ENCODE measurements at regions not wholly inside any gene's neighbourhood (a gene's known extent, or its start where the extent isn't known, plus 50 kb on each side); places are given as distances from the start of the nearest gene placed in this dataset.

DNA sequence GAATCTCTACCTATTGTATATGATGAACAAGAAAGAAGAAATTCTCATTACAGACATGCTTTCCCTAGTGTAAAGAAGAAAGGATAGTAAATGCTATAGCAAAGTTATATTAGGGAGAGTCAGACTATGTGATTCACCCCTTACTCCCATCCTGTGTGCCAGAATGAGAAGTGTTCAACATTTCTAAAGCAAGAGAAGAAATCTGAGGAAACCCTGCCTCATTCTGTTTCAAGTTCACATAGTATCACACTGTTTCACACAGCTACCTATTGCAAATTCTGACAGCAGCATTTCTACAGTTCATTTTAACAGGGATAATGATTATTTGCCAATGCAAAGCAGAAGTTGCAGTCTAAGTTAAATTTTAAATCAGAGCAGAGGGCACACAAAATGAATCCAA, 267.2 kb upstream of the TCF21 start:
- H3K36me3 ChIP-seq (ENCODE audit: control insufficient read depth, insufficient read depth, low read length), result no peaks in the 10 kb centered on the region
- no peaks in the 10 kb centered on the region for H3K27me3 ChIP-seq (replicated peaks; ENCODE audit: control insufficient read depth, insufficient read depth, low read length)
- TF ChIP-seq CTCF (IDR thresholded peaks at IDR 0.05; ENCODE audit: insufficient read depth, low read length, poor library complexity, severe bottlenecking), result no peak
- no peak overlapping the region for H3K4me3 ChIP-seq (replicated peaks; ENCODE audit: low read depth, low read length)
- DNase-seq (ENCODE audit: extremely low read depth, insufficient read length), result no peak

GRCh38 chr6:133623065-133623464, 265.8 kb upstream of the TCF21 start:
- no peaks in the 10 kb centered on the region for H3K27me3 ChIP-seq (replicated peaks; ENCODE audit: control insufficient read depth, insufficient read depth, low read length)
- H3K36me3 ChIP-seq (ENCODE audit: control insufficient read depth, insufficient read depth, low read length), result no peaks in the 10 kb centered on the region
- TF ChIP-seq CTCF (IDR thresholded peaks at IDR 0.05; ENCODE audit: insufficient read depth, low read length, poor library complexity, severe bottlenecking), result no peak
- no peak overlapping the region for H3K4me3 ChIP-seq (replicated peaks; ENCODE audit: low read depth, low read length)
- no peak for DNase-seq (ENCODE audit: extremely low read depth, insufficient read length)

- no peaks in the 10 kb centered on the region for H3K36me3 ChIP-seq (ENCODE audit: control insufficient read depth, insufficient read depth, low read length)
- no peaks in the 10 kb centered on the region for H3K27me3 ChIP-seq (replicated peaks; ENCODE audit: control insufficient read depth, insufficient read depth, low read length)
- DNase-seq (ENCODE audit: extremely low read depth, insufficient read length), result no peak
- H3K4me3 ChIP-seq (replicated peaks; ENCODE audit: low read depth, low read length), result no peak overlapping the region
- no peak for TF ChIP-seq CTCF (IDR thresholded peaks at IDR 0.05; ENCODE audit: insufficient read depth, low read length, poor library complexity, severe bottlenecking)
Observed at GRCh38 chr6:133623621-133624020, 265.3 kb upstream of the TCF21 start.

GRCh38 chr6:133626096-133626666, 262.7 kb upstream of the TCF21 start:
- TF ChIP-seq CTCF (IDR thresholded peaks at IDR 0.05; ENCODE audit: insufficient read depth, low read length, poor library complexity, severe bottlenecking), result no peak
- Histone ChIP-seq H3K4me3 (replicated peaks; ENCODE audit: low read depth, low read length) (no peak overlapping the region), H3K36me3 (ENCODE audit: control insufficient read depth, insufficient read depth, low read length) (no peaks in the 10 kb centered on the region), H3K27me3 (replicated peaks; ENCODE audit: control insufficient read depth, insufficient read depth, low read length) (no peaks in the 10 kb centered on the region)
- DNase-seq (ENCODE audit: extremely low read depth, insufficient read length), result no peak

DNA sequence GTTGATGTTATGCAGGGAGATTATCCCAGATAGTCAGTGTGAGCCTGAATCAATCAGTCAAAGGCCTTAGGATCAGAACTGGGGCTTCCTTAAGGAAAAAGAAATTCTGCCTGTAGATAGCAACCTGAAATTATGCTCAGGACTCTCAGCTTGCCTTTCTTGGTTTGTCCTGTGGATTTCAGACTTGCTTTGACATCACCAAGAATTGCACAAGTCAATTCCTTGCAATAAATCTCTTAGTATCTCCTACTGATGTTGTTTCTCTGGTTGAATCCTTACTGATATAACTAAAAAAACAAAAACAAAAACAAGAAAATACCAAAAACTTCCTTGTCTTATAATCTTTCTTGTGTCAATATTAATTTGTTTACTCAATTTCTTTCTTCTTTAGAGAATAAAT, 258.9 kb upstream of the TCF21 start:
- no peak for TF ChIP-seq CTCF (IDR thresholded peaks at IDR 0.05; ENCODE audit: insufficient read depth, low read length, poor library complexity, severe bottlenecking)
- no peak for DNase-seq (ENCODE audit: extremely low read depth, insufficient read length)
- Histone ChIP-seq H3K27me3 (replicated peaks; ENCODE audit: control insufficient read depth, insufficient read depth, low read length) (no peaks in the 10 kb centered on the region), H3K4me3 (replicated peaks; ENCODE audit: low read depth, low read length) (no peak overlapping the region), H3K36me3 (ENCODE audit: control insufficient read depth, insufficient read depth, low read length) (no peaks in the 10 kb centered on the region)

GRCh38 chr6:133630651-133631050, 258.3 kb upstream of the TCF21 start:
- no peak for DNase-seq (ENCODE audit: extremely low read depth, insufficient read length)
- Histone ChIP-seq H3K4me3 (replicated peaks; ENCODE audit: low read depth, low read length) (no peak overlapping the region), H3K36me3 (ENCODE audit: control insufficient read depth, insufficient read depth, low read length) (no peaks in the 10 kb centered on the region), H3K27me3 (replicated peaks; ENCODE audit: control insufficient read depth, insufficient read depth, low read length) (no peaks in the 10 kb centered on the region)
- no peak for TF ChIP-seq CTCF (IDR thresholded peaks at IDR 0.05; ENCODE audit: insufficient read depth, low read length, poor library complexity, severe bottlenecking)
